ENCODE measurements at regions not wholly inside any gene's neighbourhood (a gene's known extent, or its start where the extent isn't known, plus 50 kb on each side); places are given as distances from the start of the nearest gene placed in this dataset.

GRCh38 chr13:105982219-105982930, 553.1 kb downstream of the EFNB2 start:
- Histone ChIP-seq H3K27ac (ENCODE audit: extremely low read depth, low read depth, low read length) (no peak overlapping the region), H3K36me3 (ENCODE audit: control insufficient read depth in 2 of 2, insufficient read depth in 1 of 2, low read length in 2 of 2) (no peaks in the 10 kb centered on the region), H3K9me3 (ENCODE audit: control insufficient read depth, insufficient read depth, low read depth, low read length) (no peaks in the 10 kb centered on the region), H3K4me1 (ENCODE audit: control insufficient read depth, insufficient read depth, low read length) (no peaks in the 10 kb centered on the region), H3K4me3 (ENCODE audit: low read depth, low read length) (no peak overlapping the region)
- CTCF ChIA-PET, result interaction anchor here (0.6 to 2.0 kb wide), 2 partner anchors 11 to 1181 kb away, joined by 4 to 6 read pairs; no protein-coding TSS in a partner anchor
- TF ChIP-seq ZNF23 (tag by site-specific recombination; IDR thresholded peaks at IDR 0.05; ENCODE audit: borderline replicate concordance), result no peak
- TF ChIP-seq EGR2 (tag by site-specific recombination; IDR thresholded peaks at IDR 0.05; ENCODE audit: low read depth), result no peak
- no peak for TF ChIP-seq ZNF146 (tag by site-specific recombination; IDR thresholded peaks at IDR 0.05)
- TF ChIP-seq ZNF248 (tag by site-specific recombination; IDR thresholded peaks at IDR 0.05), result no peak
- no peak for TF ChIP-seq ZBTB7A (tag by site-specific recombination; IDR thresholded peaks at IDR 0.05; ENCODE audit: low read depth)
- TF ChIP-seq ZNF473 (tag by site-specific recombination; IDR thresholded peaks at IDR 0.05), result no peak
- TF ChIP-seq HOXD13 (CRISPR knock-in tag; IDR thresholded peaks at IDR 0.05; ENCODE audit: borderline replicate concordance), result no peak
- TF ChIP-seq PRDM6 (tag by site-specific recombination; IDR thresholded peaks at IDR 0.05), result no peak
- no peak for TF ChIP-seq REST (tag by site-specific recombination; IDR thresholded peaks at IDR 0.05)
- TF ChIP-seq ZNF175 (tag by site-specific recombination; IDR thresholded peaks at IDR 0.05), result no peak
- no peak for TF ChIP-seq SP2 (tag by site-specific recombination; IDR thresholded peaks at IDR 0.05)
- TF ChIP-seq ZNF341 (tag by site-specific recombination; IDR thresholded peaks at IDR 0.05; ENCODE audit: low read depth), result no peak
- no peak for TF ChIP-seq ZNF16 (tag by site-specific recombination; IDR thresholded peaks at IDR 0.05; ENCODE audit: low read depth)
- no peak for TF ChIP-seq ZBTB26 (tag by site-specific recombination; optimal IDR thresholded peaks at IDR 0.05)
- POLR2A ChIA-PET, result no interaction called here

- Histone ChIP-seq H3K9me3 (ENCODE audit: control insufficient read depth, insufficient read depth, low read depth, low read length) (no peaks in the 10 kb centered on the region), H3K27ac (ENCODE audit: extremely low read depth, low read depth, low read length) (peak overlapping the region; percentile 36; the same call in 1 of the 2 replicates), H3K4me1 (ENCODE audit: control insufficient read depth, insufficient read depth, low read length) (no peaks in the 10 kb centered on the region), H3K4me3 (ENCODE audit: low read depth, low read length) (no peak overlapping the region), H3K36me3 (ENCODE audit: control insufficient read depth in 2 of 2, insufficient read depth in 1 of 2, low read length in 2 of 2) (no peaks in the 10 kb centered on the region)
- ChIA-PET POLR2A (no interaction called here), CTCF (no interaction called here)
- TF ChIP-seq GLI4 (tag by site-specific recombination; IDR thresholded peaks at IDR 0.05) (no peak), ZNF600 (tag by site-specific recombination; IDR thresholded peaks at IDR 0.05) (0 out of 2 replicates have a peak, but pooled peaks have one; percentile 28), GLIS1 (tag by site-specific recombination; IDR thresholded peaks at IDR 0.05) (peak; percentile 50; the same call in 1 of the 2 replicates), ZNF18 (tag by site-specific recombination; IDR thresholded peaks at IDR 0.05) (peak; percentile 57; the same call in 1 of the 2 replicates), ZNF580 (tag by site-specific recombination; IDR thresholded peaks at IDR 0.05) (no peak), ZNF221 (tag by site-specific recombination; IDR thresholded peaks at IDR 0.05; ENCODE audit: borderline replicate concordance) (no peak), IKZF3 (tag by site-specific recombination; IDR thresholded peaks at IDR 0.05) (0 out of 2 replicates have a peak, but pooled peaks have one; percentile 11)
These were observed 556.1 kb downstream of the EFNB2 start for GRCh38 chr13:105979131-105980011.
